Nucleus accumbens (tissue), 56 donors: ENCODE measurements at regions not wholly inside any gene's neighbourhood (a gene's known extent, or its start where the extent isn't known, plus 50 kb on each side); places are given as distances from the start of the nearest gene placed in this dataset.

Experiments used
- DNase-seq, 56 donors: peaks; one replicate each; lab custom pipeline; 2025; lab: John Stamatoyannopoulos, UW

GRCh38 chr6:156114541-156114940, 658.9 kb upstream of the NOX3 start:
- no peak for DNase-seq

DNA sequence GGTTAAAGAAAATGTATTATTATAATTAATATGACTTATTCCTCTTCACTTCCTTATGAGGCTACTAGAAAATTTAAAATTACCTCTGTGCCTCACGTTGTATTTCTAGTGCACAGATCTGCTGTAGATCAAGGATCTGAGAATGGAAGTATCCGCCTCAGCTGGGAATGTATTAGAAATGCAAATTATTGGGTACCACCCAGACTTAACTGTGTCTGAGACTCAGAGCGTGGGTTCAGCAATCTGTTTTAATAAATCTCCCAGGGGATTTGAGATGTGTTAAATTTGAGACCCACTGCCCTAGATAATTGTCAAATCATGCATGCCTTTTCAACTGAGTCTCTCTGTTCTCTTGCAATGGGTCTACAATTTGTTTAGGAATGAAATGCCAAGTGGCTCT, 658.0 kb upstream of the NOX3 start:
- DNase-seq: no peak

DNA sequence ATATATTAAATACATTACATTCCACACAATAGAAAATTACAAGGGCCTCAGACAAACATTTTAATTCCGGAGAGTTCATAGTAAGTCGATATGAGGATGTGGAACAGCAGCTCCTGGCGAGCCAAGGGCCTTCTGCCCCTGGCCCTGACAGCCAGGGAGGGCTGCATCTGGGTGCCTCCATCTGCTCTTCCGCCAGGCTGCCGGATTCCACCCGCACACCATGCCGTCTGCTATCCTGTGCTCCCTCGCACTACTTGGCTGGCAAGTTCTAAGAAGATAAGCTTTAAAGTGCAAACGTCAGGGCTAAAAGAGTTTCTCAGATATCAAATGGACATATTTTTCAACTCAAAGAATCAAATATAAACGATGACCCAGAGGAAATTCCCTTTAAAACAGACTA, 656.3 kb upstream of the NOX3 start:
- no peak for DNase-seq

- DNase-seq: no peak
Observed at GRCh38 chr6:156110249-156110648, 654.6 kb upstream of the NOX3 start.

- no peak for DNase-seq
Observed at GRCh38 chr6:156109713-156110112, 654.1 kb upstream of the NOX3 start.

DNA sequence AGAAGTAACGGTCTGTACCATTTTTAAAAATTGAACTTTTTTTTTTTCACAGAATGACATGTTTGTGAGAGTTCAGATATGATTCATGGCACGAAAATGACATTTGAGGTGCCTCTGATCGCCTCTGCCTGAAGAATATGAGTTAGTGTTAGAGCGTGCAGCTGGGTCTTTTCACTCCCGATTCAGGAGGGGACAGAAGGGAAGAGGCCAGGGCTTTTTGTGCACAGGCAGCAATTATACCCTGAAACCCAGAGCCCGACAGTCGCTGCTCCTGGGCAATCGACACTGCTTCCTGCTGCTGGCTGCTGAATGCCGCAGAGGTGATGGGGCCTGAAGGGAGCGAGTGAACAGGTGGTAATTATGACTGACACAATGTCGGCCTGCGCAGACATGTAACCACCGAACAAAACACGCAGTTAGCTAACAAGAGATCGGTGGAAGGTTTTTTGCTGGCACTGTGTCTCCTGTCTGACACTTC, 652.0 kb upstream of the NOX3 start:
- DNase-seq: peak in 3 of 56 donors; percentile 0 to 20 (median 2)

- DNase-seq: no peak
Observed at GRCh38 chr6:156102129-156102528, 646.5 kb upstream of the NOX3 start.

DNA sequence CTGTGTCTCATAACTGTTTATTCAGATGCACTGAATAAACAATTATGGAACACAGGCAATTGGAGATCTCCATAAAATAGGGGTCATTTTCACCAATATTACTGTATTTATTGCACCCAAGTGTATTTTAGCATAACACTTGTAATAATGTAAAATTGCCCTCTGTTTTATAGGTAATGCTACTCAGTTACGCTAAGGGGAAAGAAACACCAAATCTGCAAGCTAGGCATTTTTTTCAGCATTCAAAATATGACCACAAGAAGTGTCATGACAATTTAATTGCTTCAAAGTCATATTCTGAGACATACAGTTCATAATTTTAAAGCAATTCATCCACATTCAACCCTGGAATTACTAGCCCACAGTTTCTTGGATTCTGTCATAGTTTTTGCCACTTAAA, 643.2 kb upstream of the NOX3 start:
- DNase-seq: no peak

DNA sequence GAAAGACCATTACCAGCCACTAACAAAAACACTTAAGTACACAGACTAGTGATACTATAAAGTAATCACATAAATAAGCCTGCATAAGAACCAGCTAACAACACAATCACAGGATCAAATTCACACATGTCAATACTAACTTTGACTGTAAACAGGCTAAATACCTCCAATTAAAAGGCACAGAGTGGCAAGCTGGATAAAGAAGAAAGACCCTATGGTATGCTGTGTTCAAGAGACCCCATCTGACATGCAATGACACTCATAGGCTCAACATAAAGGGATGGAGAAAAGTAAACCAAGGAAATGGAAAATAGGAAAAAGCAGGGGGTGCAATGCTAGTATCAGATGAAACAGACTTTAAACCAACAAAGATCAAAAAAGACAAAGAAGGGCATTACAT, 631.8 kb upstream of the NOX3 start:
- no peak for DNase-seq

GRCh38 chr6:156082012-156082411, 626.4 kb upstream of the NOX3 start:
- DNase-seq: no peak

DNA sequence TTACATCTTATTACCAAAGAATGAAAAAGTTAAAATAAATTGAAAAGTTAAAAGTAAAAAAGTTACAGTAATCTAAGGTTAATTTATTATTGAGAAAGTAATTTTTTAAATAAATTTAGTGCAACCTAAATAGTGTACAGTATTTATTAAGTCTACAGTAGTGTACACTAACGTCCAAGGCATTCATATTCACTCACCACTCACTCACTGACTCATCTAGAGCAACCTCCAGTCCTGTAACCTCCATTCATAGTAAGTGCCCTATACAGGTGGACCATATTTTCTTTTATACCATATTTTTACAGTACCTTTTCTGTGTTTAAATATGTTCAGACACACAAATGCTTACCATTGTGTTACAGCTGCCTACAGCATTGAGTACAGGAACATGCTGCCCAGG, 624.7 kb upstream of the NOX3 start:
- no peak for DNase-seq

DNA sequence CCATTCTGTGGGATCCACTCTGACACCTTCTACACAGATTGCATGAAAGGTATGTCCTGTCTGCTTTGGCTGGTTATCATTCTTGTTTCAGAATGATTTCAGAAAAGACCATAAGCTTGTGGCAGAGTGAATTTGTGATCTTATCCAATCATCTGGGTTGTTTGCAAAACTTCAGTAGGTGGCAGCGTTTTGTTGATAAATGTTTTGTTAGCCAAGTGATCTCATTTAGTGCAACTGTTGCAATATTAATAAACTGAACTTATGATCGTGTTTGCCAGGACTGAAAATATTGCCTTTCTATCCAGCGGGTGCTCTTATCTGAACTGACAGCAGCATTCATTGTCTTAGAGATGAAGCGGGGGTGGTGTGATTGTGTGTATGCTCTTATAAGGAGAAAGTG, 613.2 kb upstream of the NOX3 start:
- DNase-seq: no peak

DNA sequence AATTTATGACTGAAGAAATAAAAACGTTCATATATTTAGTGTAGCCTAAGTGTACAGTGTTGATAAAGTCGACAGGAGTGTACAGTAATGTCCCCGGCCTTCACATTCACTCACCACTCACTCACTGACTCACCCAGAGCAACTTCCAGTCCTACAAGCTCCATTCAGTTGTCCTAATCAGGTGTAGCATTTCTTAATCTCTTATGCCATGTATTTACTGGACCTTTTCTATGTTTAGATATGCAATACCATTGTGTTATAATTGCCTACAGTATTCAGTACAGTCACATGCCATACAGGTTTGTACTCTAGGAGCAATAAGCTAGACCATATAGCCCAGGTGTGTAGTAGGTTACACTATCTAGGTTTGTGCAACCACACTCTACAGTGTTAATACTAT, 610.2 kb upstream of the NOX3 start:
- DNase-seq: no peak

- DNase-seq: no peak
Observed at GRCh38 chr6:156062091-156062563, 606.5 kb upstream of the NOX3 start.

DNA sequence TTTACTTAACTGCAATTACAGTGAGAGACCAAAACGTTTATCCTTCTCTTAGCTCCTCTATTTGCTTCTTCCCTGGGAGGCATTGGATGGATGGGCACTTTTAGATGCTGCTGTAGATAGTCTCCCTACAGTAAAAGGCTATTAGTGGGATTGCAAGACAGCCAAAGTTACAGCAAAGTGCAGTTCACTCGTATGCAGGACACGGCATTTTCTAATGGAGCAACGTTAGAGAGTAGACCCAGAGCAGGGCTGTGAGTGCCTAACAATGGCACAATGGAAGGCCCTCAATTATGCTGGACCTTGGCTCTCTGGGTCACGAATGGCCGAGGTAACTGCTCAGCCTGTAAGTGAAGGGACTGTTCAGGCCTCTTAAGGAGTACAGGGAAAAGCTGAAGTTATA, 605.8 kb upstream of the NOX3 start:
- DNase-seq: no peak

DNA sequence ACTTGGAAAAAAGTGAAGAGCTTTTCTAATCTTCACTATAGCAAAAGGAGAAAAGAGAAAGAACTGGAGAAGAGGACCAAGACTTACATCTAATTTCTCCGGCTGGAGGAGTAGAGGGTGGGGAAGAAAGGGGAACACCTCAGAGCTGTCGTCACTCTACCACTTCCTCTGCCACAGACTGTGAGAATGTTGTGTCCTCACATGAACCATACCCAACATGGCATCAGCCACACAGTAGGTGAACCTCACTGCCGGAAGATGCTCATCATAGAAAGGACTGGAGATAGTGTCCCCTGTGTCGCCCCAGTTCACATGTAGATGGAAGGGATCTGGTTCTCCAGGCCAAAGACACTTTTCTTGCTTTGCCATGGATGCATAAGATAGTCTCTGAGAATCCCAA, 604.4 kb upstream of the NOX3 start:
- DNase-seq: no peak

GRCh38 chr6:156058356-156058755, 602.7 kb upstream of the NOX3 start:
- no peak for DNase-seq

- no peak for DNase-seq
Observed at GRCh38 chr6:156057869-156058268, 602.2 kb upstream of the NOX3 start.

- no peak for DNase-seq
Observed at GRCh38 chr6:156056085-156056484, 600.4 kb upstream of the NOX3 start.

- DNase-seq: no peak
Observed at GRCh38 chr6:156053626-156054025, 598.0 kb upstream of the NOX3 start.

DNA sequence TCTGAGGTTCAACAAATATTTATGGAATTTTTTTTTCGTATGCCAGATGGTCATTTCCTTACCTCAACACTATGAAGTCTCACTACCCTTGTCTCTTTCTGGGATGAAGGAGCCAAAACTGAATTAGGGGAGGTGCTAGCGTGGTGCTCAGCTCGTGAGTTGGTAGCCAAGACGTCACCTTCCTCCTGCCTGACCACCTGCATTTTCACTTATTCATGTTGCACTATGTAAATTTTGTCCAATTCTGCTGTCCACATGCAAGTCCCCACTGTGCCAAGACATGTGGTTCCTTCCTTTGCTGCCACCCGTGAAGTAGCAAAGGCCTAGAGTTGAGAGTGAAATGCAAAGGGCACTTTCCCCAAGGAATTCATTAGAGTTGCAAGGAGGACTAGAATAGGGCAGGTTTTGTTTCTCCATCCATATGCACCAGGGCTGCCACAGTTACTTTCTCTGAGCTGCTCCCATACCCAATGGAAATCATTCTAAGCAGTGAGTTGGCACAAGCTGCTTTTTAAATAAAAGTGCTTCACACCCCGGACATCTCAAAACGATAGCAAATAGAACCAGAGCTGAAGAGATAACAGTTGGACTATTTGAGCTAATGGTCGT, 591.3 kb upstream of the NOX3 start:
- DNase-seq: no peak

- DNase-seq: no peak
Observed at GRCh38 chr6:156046268-156046665, 590.6 kb upstream of the NOX3 start.
